GM19455 (cell line): ENCODE measurements at regions not wholly inside any gene's neighbourhood (a gene's known extent, or its start where the extent isn't known, plus 50 kb on each side); places are given as distances from the start of the nearest gene placed in this dataset.
A peak's percentile ranks its signal among the peaks of the same experiment; 100 is the strongest.
"Not testable (repeated sequence)": the region's sequence is repeated elsewhere in the genome, so short reads cannot be mapped to it uniquely, and the experiment has no call there.

Experiments
- ATAC-seq: cut with Tn5 transposase; IDR thresholded peaks from one replicate; pipeline ENCODE4 v1.9.1; 2021; ENCODE audit not compliant: unreplicated experiment

DNA sequence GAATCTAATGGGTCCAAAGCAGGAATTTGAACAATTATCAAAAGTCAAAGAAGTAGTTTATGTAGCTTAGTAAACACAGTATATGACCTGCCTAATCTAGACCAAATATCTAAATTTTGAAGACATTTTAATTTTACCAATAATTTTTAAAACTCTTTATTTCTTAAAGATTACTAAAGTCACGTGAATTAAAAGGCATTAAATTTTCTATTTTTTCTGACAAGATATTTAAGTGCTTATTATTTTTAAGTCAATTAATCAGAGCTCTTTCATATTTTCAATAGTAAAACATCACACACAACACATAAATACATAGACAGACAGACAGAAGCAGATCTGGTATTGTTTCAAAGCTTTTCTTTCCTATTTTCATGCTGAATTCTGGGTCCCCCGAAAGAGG, 89.5 kb downstream of the ZNF467 start:
- no peak for ATAC-seq

DNA sequence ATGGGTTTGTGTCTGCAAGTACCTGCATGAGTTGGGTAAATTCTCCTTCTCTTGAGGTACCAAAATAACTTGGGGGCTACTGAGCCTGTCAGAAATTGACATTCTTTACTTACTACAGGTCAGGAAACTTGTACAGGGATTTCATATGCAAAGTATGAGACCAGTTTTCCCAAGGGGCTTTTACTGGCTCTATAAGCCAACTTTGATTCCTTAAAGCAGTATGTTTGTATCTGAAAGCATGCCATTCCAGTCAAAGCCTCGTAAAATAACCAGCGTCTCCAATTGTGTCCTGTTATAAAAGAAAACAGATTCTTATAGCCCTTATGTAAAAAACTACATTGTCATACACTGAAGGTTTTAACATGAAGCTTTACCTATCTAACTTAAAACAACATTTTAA, 90.2 kb downstream of the ZNF467 start:
- no peak for ATAC-seq

DNA sequence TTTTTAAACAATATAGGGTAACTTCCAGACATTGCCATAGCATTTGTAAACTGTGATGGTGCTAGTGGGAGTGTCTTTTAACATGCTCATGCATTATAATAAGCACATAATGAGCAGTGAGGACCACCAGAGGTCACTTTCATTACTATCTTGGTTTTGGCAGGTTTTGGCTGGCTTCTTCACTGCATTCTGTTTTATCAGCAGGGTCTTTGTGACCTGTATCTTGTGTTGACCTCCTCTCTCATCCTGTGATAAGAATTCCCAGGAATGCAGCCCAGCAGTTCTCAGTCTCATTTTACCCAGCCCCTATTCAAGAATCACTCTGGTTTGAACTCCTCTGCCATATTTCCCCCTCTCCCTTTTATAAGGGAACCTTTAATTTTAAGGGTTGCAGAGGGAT, 91.3 kb downstream of the ZNF467 start:
- ATAC-seq = no peak

DNA sequence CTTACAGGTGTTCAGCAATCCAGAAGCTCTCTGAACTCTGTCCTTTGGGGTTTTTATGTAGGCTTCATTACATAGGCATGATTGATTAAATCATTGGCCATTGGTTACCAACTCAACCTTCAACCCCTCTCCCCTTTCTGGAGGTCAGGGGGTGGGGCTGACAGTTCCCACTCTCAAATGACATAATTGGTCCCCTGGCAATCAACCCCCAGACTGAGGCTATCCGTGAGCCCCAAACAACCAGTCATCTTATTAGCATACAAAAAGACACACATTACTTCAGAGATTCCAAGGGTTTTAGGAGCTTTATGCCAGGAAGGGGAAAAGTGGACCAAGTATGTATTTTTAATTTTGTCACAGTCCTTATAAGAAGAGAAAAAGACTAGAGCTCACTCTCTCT, 92.1 kb downstream of the ZNF467 start:
- no peak for ATAC-seq

DNA sequence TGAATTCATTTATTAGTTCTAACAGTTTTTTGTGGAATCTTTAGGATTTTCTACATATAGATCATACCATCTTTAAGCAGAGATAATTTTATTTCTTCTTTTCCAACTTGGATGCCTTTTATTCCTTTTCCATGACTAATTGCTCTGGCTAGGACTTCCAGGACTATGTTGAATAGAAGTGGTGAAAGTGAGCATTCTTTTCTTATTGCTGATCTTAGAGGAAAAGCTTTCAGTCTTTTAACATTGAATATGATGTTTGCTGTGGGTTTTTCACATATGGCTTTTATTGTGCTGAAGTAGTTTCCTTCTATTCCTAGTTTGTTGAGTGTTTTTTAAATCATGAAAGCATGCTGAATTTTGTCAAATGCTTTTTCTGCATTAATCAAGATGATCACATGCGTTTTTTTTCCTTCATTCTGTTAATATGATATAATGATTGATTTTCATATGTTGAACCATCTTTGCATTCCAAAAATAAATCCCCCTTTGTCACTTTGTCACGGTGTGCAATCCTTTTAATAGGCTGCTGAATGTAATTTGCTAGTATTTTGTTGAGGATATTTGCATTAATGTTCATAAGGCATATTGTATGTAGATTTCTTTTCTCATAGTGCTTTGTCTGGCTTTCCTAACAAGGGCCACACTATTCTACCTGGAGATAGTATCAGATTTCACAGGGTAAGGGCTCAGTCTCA, 92.9 kb downstream of the ZNF467 start:
- no peak for ATAC-seq

DNA sequence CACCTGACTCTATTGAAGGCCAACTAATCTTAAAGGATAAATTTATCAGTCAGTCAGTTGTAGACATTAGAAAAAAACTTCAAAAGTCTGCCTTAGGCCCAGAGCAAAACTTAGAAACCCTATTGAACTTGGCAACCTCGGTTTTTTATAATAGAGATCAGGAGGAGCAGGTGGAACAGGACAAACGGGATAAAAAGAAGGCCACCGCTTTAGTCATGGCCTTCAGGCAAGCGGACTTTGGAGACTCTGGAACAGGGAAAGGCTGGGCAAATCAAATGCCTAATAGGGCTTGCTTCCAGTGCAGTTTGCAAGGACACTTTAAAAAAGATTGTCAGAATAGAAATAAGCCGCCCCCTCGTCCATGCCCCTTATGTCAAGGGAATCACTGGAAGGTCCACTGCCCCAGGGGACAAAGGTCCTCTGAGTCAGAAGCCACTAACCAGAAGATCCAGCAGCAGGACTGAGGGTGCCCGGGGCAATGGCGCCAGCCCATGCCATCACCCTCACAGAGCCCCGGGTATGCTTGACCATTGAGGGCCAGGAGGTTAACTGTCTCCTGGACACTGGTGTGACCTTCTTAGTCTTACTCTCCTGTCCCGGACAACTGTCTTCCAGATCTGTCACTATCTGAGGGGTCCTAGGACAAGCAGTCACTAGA, 98.5 kb downstream of the ZNF467 start:
- not testable (repeated sequence) for ATAC-seq

DNA sequence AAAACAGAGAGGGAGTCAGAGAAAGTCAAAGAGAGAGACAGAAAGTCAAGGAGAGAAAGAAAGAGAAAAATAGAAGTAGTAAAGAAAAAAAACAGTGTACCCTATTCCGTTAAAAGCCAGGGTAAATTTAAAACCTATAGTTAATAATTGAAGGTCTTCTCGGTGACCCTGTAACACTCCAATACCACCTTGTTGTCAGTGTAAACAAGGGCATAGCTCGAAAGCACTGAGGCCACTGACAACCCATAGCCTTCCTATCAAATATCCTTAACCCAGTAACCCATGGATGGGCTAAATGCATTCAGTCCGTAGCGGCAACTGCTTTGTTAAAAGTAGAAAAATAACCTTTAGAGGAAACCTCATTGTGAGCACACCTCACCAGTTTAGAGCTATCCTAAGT, 100.4 kb downstream of the ZNF467 start:
- ATAC-seq = no peak

DNA sequence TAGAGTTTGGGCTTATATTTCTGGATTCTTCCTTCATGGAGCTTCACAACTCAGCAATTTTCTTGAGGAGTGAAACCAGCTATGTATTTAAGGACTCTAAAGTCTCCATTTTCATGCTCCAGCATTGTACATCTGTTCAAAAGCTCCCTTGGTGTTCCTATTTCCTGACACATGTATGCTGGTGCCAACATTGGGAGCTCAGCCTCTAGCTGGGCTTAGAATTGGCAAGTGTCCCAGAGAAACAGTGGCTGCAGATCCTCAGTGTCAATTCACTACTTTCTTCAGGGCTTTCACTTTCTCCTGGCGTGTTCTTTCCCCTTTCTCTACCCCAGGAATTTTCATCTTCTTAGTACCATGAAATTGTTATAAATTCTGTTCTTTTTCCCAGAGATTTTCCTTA, 103.1 kb downstream of the ZNF467 start:
- no peak for ATAC-seq

DNA sequence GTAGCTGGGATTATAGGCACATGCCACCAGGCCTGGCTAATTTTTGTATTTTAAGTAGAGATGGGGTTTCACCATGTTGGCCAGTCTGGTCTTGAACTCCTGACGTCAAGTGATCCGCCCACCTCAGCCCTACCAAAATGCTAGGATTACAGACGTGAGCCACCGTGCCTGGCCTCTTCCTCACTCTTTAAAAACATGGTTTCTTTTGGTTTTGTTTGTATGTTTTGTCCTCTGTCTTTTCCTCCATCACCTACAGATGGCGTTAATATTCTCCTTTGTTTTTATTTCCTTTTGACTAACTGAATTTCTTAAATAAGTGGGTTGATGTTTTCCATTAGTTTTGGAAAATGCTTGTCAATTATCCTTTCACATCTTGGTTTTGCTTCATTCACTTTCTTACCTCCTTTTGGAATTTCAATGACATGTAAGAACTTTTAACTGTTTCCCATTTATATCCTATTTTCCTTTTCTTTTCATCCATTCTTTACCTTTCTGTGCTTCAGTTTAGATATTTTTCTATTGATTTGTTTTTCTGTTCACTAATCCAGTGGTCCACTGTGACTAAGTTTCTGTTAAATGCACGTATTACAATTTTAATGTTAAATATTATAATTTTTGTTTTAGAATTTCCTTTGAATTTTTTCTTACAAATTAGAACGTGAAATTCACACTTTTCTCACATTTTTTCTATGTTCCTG, 104.1 kb downstream of the ZNF467 start:
- no peak for ATAC-seq

DNA sequence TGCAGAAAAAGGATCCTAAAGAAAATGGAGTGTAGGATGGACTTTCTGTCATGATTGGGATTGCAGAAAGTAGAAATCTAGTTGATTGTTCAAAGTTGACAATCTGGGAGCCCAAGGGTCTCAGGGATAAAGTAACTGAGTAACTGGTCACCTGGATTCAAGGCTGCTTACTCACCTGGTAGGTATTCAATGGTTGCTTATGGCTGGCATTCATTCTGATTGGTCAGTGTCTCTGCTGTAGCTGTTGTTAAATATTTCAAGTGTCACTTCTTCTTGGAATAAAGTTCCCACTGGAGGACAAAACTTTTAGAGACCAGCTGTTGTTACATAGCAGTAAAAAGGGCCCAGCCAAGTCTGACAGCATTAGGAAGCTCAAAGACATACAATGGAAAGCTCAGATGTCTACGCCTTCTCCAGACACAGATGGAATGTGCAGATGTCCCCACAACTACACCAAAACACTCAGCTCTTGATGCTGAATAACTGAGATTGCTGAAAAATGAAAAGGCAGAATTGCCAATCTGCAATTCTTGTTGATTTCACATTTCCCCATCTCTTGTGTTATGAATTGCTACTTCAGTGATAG, 106.9 kb downstream of the ZNF467 start:
- ATAC-seq = no peak

DNA sequence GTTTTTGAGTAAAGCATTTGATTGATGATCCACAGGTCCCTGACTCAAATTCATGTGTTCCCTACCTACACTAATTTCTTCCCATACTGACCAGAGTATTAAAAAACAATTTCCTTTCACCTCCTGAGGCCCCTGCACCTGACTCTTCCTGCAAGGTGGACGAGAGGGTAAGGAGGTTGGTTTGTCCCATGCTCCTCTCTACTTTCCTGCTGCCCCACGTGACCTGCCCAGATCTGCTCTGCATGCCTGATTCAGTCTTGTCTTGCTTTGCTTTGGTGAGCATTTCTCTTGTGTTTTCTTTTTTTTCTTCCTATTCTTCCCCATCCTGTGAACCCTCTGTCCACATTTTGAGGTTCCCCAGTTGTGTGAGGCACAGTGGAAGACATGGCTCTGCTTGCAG, 107.8 kb downstream of the ZNF467 start:
- not testable (repeated sequence) for ATAC-seq

DNA sequence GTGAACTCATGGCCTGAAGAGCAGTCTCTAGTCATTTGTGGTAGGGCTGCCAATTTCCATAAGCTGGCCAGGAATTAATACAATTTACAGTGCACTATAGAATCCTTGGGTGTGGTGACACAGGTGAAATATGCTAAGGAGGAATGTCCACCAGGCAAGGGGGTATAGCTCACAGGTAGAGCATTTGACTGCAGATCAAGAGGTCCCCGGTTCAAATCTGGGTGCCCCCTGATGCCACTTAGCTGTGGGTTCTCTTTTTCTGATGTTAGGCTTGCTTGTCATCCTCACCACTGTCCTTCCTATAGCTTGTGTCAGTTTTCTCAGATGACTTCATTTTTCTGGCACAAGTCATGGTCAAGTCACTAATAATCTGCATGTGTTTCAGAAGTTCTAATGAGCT, 108.7 kb downstream of the ZNF467 start:
- no peak for ATAC-seq

DNA sequence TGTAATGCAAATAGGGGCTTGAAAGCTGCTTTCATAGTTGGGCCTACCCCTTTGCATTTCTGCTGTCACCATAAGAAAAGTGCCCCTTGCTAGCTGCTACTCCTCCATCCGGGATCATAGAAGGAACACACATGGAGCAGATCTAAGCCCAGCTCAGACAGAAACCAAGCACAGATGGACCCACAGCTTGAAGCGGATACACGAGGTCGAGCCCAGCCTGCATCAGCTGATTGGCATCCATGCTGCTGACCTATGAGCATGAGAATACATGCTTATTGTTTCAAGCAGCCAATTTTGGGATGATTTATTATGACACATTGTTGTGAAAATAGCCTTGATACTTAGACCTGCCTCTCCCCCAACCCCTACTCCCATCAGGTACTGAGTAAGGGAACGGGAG, 109.2 kb downstream of the ZNF467 start:
- ATAC-seq = no peak

DNA sequence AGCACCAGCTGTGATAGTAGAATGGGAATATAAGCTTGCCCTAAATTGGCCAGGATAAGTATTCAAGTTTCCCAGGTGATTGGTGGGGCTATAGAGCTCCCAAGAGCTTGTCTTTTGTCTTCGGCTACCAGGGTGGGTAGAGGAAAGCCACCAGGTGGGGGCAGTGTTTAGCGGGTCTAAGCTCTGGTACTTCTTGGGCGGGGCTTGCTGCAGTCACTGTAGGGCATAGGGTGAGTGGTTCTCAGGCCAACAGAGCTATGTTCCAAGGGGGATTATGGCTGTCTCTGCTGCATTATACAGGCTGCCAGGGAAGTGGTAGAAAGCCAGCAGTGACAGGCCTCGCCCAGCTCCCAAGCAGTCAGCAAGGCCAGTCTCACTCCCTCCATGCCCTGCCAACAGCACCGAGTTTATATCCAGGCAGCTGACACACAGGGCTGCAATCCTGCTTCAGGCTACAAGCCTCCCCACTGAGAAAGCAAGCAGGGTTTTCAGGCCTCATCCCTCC, 110.7 kb downstream of the ZNF467 start:
- ATAC-seq = peak; percentile 100

DNA sequence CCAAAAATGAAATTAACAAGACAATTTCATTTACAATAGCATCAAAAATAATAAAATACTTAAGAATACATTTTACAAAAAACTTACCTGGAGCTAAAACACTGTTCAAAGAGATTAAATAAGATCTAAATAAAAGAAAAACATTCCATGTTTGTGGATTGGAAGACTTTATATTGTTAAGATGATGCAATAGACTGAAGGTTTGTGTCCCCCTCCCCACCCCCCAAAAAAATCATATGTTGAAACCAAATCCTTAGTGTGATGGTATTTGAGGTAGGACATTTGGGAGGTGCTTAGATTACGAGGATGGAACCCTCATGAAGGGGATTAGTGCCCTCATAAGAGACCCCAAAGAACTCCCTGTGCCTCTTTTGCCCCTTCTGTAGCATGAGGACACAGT, 117.6 kb downstream of the ZNF467 start:
- no peak for ATAC-seq

DNA sequence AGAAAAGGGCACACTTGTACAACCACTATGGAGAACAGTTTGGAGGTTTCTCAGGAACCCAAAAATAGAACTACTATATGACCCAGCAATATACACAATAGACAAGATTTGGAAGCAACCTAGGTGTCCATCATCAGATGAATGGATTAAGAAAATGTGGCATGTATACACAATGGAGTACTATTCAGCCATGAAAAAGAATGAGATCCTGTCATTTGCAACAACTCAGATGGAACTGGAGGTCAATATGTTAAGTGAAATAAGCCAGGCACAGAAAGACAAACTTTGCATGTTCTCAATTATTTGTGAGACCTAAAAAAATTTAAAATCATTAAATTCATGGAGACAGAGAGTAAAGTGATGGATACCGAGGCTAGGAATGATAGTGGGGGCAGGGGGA, 118.8 kb downstream of the ZNF467 start:
- no peak for ATAC-seq

DNA sequence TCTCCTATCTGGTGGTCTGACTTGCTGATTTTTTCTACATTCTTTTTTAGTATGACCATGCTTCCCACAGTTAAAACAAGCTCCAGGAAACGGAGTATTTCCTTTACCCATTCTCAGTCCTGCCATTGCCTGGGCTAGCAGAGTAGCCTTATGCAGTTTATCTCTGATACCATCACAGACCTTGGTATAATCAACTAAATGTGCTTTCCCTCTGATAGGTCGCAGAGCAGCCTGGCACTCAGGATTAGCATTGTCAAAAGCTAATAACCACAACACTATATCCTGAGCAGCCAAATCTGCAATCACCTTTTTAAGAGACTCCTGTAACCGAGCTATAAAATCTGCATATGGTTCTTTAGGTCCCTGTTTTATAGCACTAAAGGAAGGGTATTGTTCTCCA, 123.2 kb downstream of the ZNF467 start:
- ATAC-seq = not testable (repeated sequence)

DNA sequence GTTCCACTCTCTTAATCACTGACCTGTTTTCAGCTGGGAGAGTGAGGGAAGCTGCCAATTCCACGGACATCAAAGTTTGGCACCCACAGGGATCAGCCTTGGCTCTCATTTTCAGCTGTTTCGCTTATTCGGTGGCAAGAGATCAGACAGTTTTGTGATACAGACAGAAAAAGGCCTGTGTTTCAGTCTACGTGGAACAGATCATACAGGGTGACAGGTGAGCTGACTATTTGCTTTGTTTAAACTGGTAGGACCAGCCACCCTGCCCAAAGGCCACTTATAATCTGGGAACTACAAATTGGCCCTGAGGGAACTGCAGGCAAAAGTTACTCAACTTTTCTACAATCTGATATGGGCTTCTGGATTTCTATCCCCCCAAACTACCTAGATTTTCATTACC, 128.6 kb downstream of the ZNF467 start:
- ATAC-seq = no peak

DNA sequence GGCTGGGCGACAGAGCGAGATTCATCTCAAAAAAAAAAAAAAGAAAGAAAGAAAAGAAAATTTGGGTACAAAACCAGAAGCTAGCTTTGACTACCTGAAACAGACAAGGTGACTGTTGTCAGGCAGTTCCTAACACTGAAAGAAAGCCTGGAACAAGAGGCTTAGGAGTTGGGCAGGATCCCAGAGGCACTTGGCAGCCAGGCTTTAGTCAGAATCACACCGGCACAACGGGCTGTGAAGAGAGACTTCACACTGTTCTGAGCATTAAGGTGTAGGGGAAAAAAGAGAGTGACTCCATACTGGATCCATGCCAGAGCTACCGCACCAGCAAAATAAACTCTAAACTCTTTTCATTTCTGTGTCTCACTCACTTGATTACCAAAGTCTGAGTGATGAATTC, 130.8 kb downstream of the ZNF467 start:
- no peak for ATAC-seq

DNA sequence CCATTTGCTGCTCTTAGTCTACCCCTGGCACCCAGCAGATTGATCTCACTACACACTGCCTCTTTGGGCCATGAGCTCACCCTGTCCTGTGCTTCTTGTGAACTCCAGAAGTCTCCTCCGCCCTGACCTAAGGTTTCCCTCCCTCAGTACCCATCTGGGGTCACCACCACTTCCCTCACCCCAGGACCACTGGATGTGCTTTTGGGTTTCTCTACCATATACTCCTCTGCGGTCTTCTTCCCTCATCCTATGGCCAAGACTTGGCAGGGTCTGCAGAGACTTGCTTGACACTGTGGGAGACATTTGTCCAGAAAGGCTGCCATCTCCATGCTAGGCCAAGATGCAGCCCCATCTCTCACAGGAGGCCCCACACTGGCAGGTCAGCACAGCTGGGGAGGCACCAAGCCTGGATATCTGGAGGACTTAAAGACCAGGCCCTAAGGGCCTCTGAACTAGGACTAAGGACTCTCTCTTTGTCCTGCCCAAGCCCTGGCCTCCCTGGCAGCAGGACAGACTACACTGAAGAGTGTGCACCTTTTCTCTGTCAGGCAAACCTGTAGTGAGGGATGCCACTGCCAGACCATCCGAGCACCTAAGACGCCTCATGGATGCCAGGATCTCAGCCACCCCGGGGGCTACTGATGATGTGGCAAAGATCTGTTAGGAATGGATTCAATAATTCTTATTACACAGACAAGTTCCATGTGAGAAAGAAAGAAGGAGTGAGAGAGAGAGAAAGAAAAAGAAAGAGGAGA, 134.6 kb downstream of the ZNF467 start:
- no peak for ATAC-seq

DNA sequence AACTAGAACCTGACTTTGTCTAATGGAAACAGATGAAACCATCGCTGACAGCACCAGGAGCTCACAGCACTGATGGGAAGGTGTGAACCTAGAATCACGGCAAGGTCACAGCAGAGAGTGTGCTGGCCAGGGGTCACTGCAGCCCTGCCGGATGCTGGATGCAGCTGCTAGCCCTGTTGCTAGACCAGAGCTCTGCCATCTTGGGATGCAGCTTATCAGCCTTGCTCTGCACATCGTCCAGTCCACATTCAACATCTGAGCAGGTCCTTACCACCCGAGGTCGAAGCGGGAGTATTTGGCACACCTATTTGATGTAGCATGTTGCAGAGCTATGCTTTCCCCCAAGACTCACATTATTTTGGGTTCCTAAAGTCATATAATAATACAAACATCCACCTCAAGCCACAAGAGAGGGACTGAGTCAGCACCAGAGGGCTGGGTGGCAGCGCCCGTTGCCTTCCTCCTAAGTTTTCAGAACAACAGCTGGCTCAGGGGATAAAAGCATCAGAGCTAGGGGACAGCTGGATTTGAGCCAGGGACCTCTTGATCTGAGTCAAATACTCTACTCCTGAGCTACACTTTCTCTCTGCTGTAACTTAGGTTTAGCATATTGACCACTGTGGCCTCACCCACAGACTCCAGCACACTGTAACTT, 135.3 kb downstream of the ZNF467 start:
- no peak for ATAC-seq
